IMR-90 (cell line): ENCODE measurements at regions not wholly inside any gene's neighbourhood (a gene's known extent, or its start where the extent isn't known, plus 50 kb on each side); places are given as distances from the start of the nearest gene placed in this dataset.
A peak's percentile ranks its signal among the peaks of the same experiment; 100 is the strongest.

Source experiments
- ATAC-seq: fragments of 200-7000 bp; cut with Tn5 transposase; 2 replicates; pipeline ENCODE4 v1.9.1; 2020; ENCODE audit warnings: low read depth, mild to moderate bottlenecking, moderate library complexity
- BruUV-seq: library from RNA; stranded (reverse); fragments of 400-500 nt; replicated peaks from 2 replicates; lab custom pipeline; 2021; lab: Mats Ljungman, UMichigan
- CTCF ChIA-PET: fragments of 300-600 bp; formaldehyde crosslinking; extraction: SDS; loops from one replicate; lab custom pipeline; 2021; ENCODE audit warnings: antibody characterized with exemption; lab: Yijun Ruan, JAX
- POLR2A ChIA-PET: fragments of 300-600 bp; sonication (Branson Sonifier 250); formaldehyde crosslinking; loops from one replicate; lab custom pipeline; 2022; ENCODE audit warnings: antibody characterized with exemption; ENCODE audit not compliant: unreplicated experiment; lab: Charles Lee
- DNase-seq: peaks from one replicate; pipeline ENCODE4 v3.0.0; 2013
- H2AFZ ChIP-seq: replicated peaks from 2 replicates; pipeline ENCODE3; 2013; ENCODE audit warnings: low read length, mild to moderate bottlenecking; ENCODE audit not compliant: poor library complexity
- H2AK5ac ChIP-seq: 2 replicates; pipeline ENCODE4 v1.6.1; 2013; ENCODE audit warnings: low read depth, low read length, inconsistent platforms
- H2AK9ac ChIP-seq: replicated peaks from 2 replicates; pipeline ENCODE3; 2013; ENCODE audit warnings: mild to moderate bottlenecking, low read depth, low read length, moderate library complexity; ENCODE audit not compliant: poor library complexity
- H2BK120ac ChIP-seq: 2 replicates; pipeline ENCODE4 v1.6.1; 2013; ENCODE audit warnings: low read depth, low read length, inconsistent platforms
- H2BK15ac ChIP-seq: 3 replicates; pipeline ENCODE4 v1.6.1; 2013; ENCODE audit warnings: low read depth, low read length, inconsistent platforms
- H2BK20ac ChIP-seq: 2 replicates; pipeline ENCODE4 v1.6.1; 2013; ENCODE audit warnings: low read depth, mild to moderate bottlenecking, inconsistent platforms, low read length, moderate library complexity
- H2BK5ac ChIP-seq: 2 replicates; pipeline ENCODE4 v1.6.1; 2013; ENCODE audit warnings: mild to moderate bottlenecking, low read depth, low read length, inconsistent platforms; ENCODE audit not compliant: poor library complexity, severe bottlenecking
- H3K14ac ChIP-seq: replicated peaks from 2 replicates; pipeline ENCODE4 v1.6.1; 2013; ENCODE audit warnings: low read depth, low read length, inconsistent platforms
- H3K18ac ChIP-seq: 2 replicates; pipeline ENCODE4 v1.6.1; 2013; ENCODE audit warnings: low read depth, low read length, control low read depth
- H3K23ac ChIP-seq: 2 replicates; pipeline ENCODE4 v1.6.1; 2013; ENCODE audit warnings: low read depth, low read length, inconsistent platforms
- H3K27ac ChIP-seq: 2 replicates; pipeline ENCODE4 v1.5.1; 2013; ENCODE audit warnings: mild to moderate bottlenecking, control low read depth, low read length; ENCODE audit not compliant: insufficient read depth
- H3K27me3 ChIP-seq: 2 replicates; pipeline ENCODE4 v1.6.1; 2013; ENCODE audit warnings: low read length; ENCODE audit not compliant: control insufficient read depth, insufficient read depth
- H3K36me3 ChIP-seq: 2 replicates; pipeline ENCODE4 v1.6.1; 2013; ENCODE audit warnings: low read length, mixed read lengths; ENCODE audit not compliant: control insufficient read depth, insufficient read depth
- H3K4ac ChIP-seq: 2 replicates; pipeline ENCODE4 v1.6.1; 2013; ENCODE audit warnings: low read depth, low read length, inconsistent platforms
- H3K4me1 ChIP-seq: 2 replicates; pipeline ENCODE4 v1.6.1; 2013; ENCODE audit warnings: low read length, mixed read lengths; ENCODE audit not compliant: control insufficient read depth, insufficient read depth
- H3K4me2 ChIP-seq: 2 replicates; pipeline ENCODE4 v1.6.1; 2013; ENCODE audit warnings: low read depth, mild to moderate bottlenecking, control low read depth, low read length, moderate library complexity
- H3K4me3 ChIP-seq: 2 replicates; pipeline ENCODE4 v1.5.1; 2013; ENCODE audit warnings: low read depth, mild to moderate bottlenecking, control low read depth, low read length, moderate library complexity; ENCODE audit not compliant: insufficient read depth
- H3K56ac ChIP-seq: 2 replicates; pipeline ENCODE4 v1.6.1; 2013; ENCODE audit warnings: low read length, inconsistent platforms; ENCODE audit not compliant: insufficient read depth; ENCODE audit errors: extremely low read depth
- H3K79me1 ChIP-seq, 2 experiments: 2 replicates each; pipeline ENCODE4 v1.6.1; 2013; ENCODE audit warnings: low read length in 2 of 2, inconsistent platforms in 1 of 2, low read depth in 1 of 2
- H3K9ac ChIP-seq: 2 replicates; pipeline ENCODE4 v1.6.1; 2013; ENCODE audit warnings: low read depth, low read length, control low read depth
- H3K9me1 ChIP-seq: 2 replicates; pipeline ENCODE4 v1.6.1; 2013; ENCODE audit warnings: low read length, inconsistent platforms; ENCODE audit not compliant: insufficient read depth
- H3K9me3 ChIP-seq: 2 replicates; pipeline ENCODE4 v1.6.1; 2013; ENCODE audit warnings: low read length; ENCODE audit not compliant: control insufficient read depth, insufficient read depth
- H4K20me1 ChIP-seq: 2 replicates; pipeline ENCODE4 v1.6.1; 2013; ENCODE audit warnings: low read length, inconsistent platforms; ENCODE audit not compliant: insufficient read depth
- H4K5ac ChIP-seq: 2 replicates; pipeline ENCODE4 v1.6.1; 2013; ENCODE audit warnings: mild to moderate bottlenecking, low read depth, low read length, control low read depth
- H4K8ac ChIP-seq, 2 experiments: 2 replicates each; pipeline ENCODE4 v1.6.1; 2013; ENCODE audit warnings: low read depth in 2 of 2, low read length in 2 of 2, control low read depth in 1 of 2, inconsistent platforms in 1 of 2
- H4K91ac ChIP-seq: 2 replicates; pipeline ENCODE4 v1.6.1; 2013; ENCODE audit warnings: low read depth, low read length, inconsistent platforms; ENCODE audit not compliant: insufficient read depth
- CEBPB ChIP-seq: IDR thresholded peaks from 2 replicates; pipeline ENCODE4 v1.6.1; 2012; ENCODE audit warnings: low read depth, low read length, improper control_type of control experiment
- FOS ChIP-seq: fragments of 150-350 bp; IDR thresholded peaks from 2 replicates; pipeline ENCODE4 v1.6.1; 2016; ENCODE audit warnings: low read depth, low read length
- RCOR1 ChIP-seq: IDR thresholded peaks from 2 replicates; pipeline ENCODE4 v1.6.1; 2012; ENCODE audit warnings: mild to moderate bottlenecking, low read length, improper control_type of control experiment; ENCODE audit not compliant: insufficient replicate concordance
- WGBS, 2 experiments: methylation state at CpG; one replicate each; pipeline versions ENCODE4 v1.1.5 to v1.1.7; 2013; ENCODE audit warnings: missing lambda C conversion rate in 2 of 2; ENCODE audit not compliant: insufficient read length in 1 of 2; ENCODE audit errors: extremely low coverage in 2 of 2; 5-methylcytosine and 5-hydroxymethylcytosine counted together
- dilution Hi-C: fragments of 300-500 bp; cut with HindIII; formaldehyde crosslinking; loops from one replicate; pipeline ENCODE4 v1.14.3; 2018; ENCODE audit warnings: low sequenced_read_pairs; ENCODE audit not compliant: unreplicated experiment
- in situ Hi-C: fragments of 300-500 bp; cut with MboI; formaldehyde crosslinking; loops from 3 replicates; pipeline ENCODE4 v1.14.3; 2019; ENCODE audit warnings: low sequenced_read_pairs, inconsistent platforms, mixed read lengths
- intact Hi-C: fragments of 100-400 bp; cut with micrococcal nuclease; formaldehyde crosslinking; loops from 2 replicates; pipeline ENCODE4 v1.10.0; 2022

GRCh38 chr11:23278121-23278520 is 417.8 kb upstream of the CCDC179 start:
- Histone ChIP-seq H3K4me2 (peak overlapping the region; percentile 34; the same call in 1 of the 2 replicates), H2BK20ac (peak overlapping the region; percentile 76; the same call in 1 of the 2 replicates), H2AK9ac (no peak overlapping the region), H3K9ac (no peak overlapping the region), H4K20me1 (no peaks in the 10 kb centered on the region), H3K9me3 (no peaks in the 10 kb centered on the region), H3K23ac (peak overlapping the region; percentile 32; the same call in 1 of the 2 replicates), H3K79me1 (no peaks in the 10 kb centered on the region), H3K18ac (peak overlapping the region; percentile 94; the same call in 1 of the 2 replicates), H3K4me1 (no peaks in the 10 kb centered on the region; the same call in 1 of the 2 replicates), H2AFZ (no peak overlapping the region), H3K9me1 (0 out of 2 replicates have a peak, but pooled peaks cover 4% of the 10 kb centered on the region), H2BK15ac (peak overlapping the region; percentile 87; the same call in 2 of the 3 replicates), H2AK5ac (no peak overlapping the region), H4K5ac (no peak overlapping the region), H3K56ac (no peak overlapping the region), H2BK120ac (peak overlapping the region; percentile 83), H3K4ac (peak overlapping the region; percentile 83; the same call in 1 of the 2 replicates), H3K27me3 (no peaks in the 10 kb centered on the region), H2BK5ac (peak overlapping the region; percentile 91), H3K4me3 (no peak overlapping the region), H4K91ac (0 out of 2 replicates have a peak overlapping the region, but pooled peaks have one; percentile 40), H3K14ac (0 out of 2 replicates have a peak overlapping the region, but pooled peaks have one; percentile 74), H3K36me3 (no peaks in the 10 kb centered on the region), H3K27ac (no peak overlapping the region), H4K8ac (peak overlapping the region in 1 of 2 experiments; percentile 38; a peak in 2 of 4 replicates)
- dilution Hi-C loops: no loop called here
- intact Hi-C loops: no loop called here
- POLR2A ChIA-PET: no interaction called here
- 20% methylated on average over 1 of the region's 4 CpGs; no CpG with 5 or more reads in 1 of the 2 experiments for WGBS, 2 experiments
- CTCF ChIA-PET: no interaction called here
- ATAC-seq (peak; percentile 89), DNase-seq (peak; percentile 81)
- BruUV-seq: no TSS peak
- in situ Hi-C loops: no loop called here
- TF ChIP-seq FOS (0 out of 2 replicates have a peak, but pooled peaks have one; percentile 3), RCOR1 (no peak), CEBPB (peak; percentile 55; the same call in 1 of the 2 replicates)
